Fibroblast of mammary gland (primary cell): ENCODE measurements at regions not wholly inside any gene's neighbourhood (a gene's known extent, or its start where the extent isn't known, plus 50 kb on each side); places are given as distances from the start of the nearest gene placed in this dataset.

Experiments used
- DNase-seq: peaks from one replicate; pipeline ENCODE4 v3.0.0-alpha.2; 2010; ENCODE audit warnings: low read depth
- H3K4me3 ChIP-seq: 2 replicates; pipeline ENCODE4 v1.5.1; 2011; ENCODE audit warnings: low read depth, mild to moderate bottlenecking, low read length, moderate library complexity; ENCODE audit not compliant: control insufficient read depth
- CTCF ChIP-seq: conservative IDR thresholded peaks from 2 replicates; pipeline ENCODE4 v1.5.1; 2011; ENCODE audit warnings: low read depth, low read length, inconsistent platforms; ENCODE audit not compliant: control insufficient read depth, insufficient read depth

DNA sequence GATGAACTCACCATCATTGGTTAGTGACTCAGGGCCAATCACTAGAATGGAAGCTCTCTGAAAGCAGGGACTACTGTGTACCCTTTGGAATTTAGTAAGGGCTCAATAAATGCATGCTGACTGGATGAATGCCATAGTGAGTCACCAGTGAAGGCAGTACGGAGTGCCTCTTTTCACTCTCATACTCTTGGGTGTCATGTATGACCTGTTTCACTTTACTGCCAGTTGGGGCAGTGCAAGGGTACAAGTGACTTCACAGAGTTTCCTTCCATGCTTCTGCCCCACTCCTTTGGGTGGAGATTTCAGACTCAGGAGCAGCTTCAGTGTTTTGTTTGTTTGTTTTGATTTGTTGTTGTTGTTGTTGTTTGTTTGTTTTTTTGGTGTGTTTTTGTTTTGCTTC, 57.7 kb downstream of the SOX3 start:
- DNase-seq: no peak
- H3K4me3 ChIP-seq: no peak overlapping the region
- no peak for TF ChIP-seq CTCF

DNA sequence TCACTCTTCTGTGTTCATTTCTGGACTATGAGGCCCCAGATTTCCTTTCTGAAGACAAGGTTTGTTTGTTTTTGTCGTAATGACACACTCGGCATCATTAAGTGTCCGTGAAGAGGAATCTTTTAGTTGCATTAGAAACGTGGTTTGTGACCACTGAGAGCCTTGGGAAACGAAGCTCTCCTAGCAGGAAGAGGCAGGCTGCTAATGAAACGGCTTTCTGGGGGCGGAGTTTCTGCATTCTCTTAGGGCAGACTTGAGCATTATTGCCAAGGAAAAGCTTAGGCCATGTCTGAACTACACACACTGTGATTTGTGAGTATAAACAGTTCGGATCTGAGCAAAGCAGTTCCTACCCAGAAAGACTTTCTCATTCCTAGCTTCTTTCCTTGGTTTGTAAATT, 64.0 kb downstream of the SOX3 start:
- no peak overlapping the region for H3K4me3 ChIP-seq
- DNase-seq: no peak
- TF ChIP-seq CTCF: no peak

DNA sequence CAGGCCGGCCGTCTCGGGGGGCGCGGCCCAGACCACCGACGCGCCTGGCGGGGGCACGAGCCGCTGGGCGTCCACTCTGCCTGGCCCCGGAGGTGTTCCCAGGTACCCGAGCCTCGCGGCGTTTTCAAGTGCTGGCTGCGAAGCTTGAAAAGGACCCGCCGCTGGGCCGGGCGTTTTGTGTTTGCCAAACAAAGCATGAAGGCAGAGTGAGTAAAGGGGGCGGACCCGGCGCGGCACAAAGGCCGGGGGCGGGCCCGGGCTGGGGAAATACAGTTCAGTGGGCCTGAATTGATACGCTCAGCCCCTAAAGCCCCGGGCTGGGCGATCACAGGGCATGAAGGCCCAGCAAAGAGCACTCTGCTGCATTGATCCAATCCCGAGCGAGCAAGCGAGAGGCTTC, 65.4 kb downstream of the SOX3 start:
- DNase-seq: no peak
- TF ChIP-seq CTCF: no peak
- H3K4me3 ChIP-seq: no peak overlapping the region

DNA sequence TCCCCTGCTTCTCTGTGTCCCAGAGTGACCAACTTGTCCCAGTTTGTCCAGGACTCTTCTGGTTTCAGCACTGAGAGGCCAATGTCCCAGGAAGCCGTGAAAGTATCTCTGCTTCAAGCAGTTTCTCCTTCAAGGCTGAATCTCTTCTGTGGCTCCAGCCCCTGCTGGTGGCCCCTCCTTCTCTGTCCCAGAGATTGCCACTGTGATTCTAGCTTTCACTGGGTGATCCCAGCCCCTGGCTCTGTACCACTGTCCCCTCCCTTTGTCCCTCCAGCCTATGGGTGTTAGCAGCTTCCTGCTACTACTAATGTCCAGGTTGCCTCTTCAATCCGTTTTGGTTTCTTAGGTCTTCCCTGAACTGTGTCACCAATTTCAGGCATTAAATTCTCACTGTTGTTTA, 70.5 kb downstream of the SOX3 start:
- DNase-seq: no peak
- TF ChIP-seq CTCF: no peak
- no peak overlapping the region for H3K4me3 ChIP-seq

GRCh38 chrX:140433582-140433981, 71.3 kb downstream of the SOX3 start:
- DNase-seq: no peak
- TF ChIP-seq CTCF: no peak

DNA sequence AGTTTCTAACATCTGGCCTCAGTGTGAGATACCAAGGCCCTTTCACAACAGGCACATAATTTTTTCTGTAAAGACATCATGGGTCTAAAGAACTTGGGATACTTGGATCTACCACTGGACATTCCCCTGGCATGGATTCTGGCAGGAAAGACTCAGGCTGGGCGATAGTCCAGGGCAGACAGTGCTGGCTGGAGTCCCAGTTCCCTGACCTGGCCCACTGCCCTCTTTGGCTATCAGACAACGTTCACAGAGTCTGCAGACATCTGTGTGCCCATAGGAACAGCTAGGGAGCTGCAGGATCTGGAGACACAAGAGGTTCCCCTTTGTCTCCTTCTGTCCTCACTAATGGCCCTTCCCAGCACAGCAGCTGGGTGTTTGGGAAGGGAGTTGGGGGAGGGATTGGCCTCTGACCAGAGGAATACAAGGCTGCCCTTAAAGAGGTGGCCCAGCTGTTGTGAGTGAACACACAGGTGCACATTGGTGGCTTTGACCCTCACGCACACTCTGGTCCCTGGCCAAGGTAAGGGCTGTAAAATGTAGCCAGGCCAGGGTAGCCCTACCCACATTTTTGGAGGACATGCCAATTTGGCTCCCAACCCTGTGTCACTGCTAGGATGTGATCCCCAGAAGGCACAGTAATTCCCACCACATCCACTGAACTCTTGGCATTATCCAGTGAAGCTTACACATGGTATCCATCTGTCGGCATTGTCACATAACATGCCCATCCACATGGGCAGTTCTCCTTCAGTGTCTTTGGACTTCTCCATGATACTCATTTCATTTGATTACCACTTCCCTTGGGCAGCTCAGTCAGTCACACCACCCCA, 72.3 kb downstream of the SOX3 start:
- TF ChIP-seq CTCF: no peak
- no peak overlapping the region for H3K4me3 ChIP-seq
- no peak for DNase-seq

More at GRCh38 chrX:140433582-140433981, 71.3 kb downstream of the SOX3 start:
- H3K4me3 ChIP-seq: no peak overlapping the region
